GM18873 (cell line): ENCODE measurements at regions not wholly inside any gene's neighbourhood (a gene's known extent, or its start where the extent isn't known, plus 50 kb on each side); places are given as distances from the start of the nearest gene placed in this dataset.
"Not testable (repeated sequence)": the region's sequence is repeated elsewhere in the genome, so short reads cannot be mapped to it uniquely, and the experiment has no call there.

Source experiments
- ATAC-seq: cut with Tn5 transposase; IDR thresholded peaks from one replicate; pipeline ENCODE4 v1.9.1; 2021; ENCODE audit warnings: mild to moderate bottlenecking, moderate library complexity, moderate number of reproducible peaks; ENCODE audit not compliant: unreplicated experiment, low FRiP score

DNA sequence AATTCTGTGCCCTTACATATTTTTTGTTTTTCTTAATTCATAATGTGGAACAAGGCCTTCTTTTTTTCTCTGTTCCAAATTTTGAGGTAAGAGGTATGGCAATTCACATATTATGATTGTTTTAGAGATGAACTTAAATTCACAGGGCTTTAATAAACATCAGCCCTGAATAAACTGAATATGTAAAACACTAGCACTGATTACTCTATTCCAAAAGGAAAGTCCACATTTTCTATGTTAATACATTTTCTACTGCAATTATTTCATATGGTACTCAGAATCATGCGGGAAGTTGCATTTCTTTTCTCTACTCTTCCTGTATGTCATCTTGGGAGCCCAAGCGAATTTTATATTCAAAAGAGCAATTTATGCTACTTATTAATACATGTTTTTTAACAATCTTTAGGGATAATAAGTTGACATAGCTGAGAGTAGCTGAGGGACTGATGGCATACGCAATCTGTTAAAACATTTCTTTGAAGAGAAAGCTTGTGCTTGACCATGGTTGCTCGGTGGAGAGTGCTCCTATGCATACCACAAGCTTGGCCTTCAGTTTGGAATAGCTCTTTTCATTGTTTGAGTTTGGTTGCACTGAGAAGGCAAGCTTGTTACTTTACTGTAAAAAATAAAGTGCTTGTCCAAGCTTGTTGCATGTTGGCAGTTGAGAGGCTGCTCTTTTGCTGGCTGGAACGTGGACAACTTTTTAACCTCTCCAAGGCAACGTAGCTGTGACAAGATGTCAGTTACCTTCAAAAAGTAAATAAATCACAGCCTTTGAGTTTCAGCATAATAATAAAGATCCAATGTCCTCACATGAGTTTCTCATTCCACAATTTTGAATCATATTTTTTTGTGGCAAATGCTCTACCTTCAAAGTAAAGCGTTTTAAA is 196.3 kb upstream of the SPRY1 start:
- no peak for ATAC-seq

DNA sequence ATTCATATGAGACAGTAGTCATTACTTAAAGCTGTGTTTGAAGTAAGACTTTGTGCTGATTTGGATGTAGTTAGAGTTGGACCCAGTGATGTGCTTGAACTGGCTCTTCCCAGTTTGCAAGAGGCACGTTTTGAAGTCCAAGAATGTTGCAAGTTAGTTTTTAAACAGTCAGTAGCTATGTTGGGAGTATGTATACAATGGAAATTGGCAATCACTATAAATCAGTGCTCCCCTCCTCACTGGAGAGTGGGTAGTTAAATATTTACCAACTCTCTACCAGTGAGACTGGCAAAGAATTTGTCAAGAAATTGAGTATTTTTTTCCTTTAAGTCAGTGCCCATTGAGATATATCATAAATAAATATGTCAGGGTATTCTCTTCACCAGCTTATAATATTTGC is 191.9 kb upstream of the SPRY1 start:
- ATAC-seq, result no peak

DNA sequence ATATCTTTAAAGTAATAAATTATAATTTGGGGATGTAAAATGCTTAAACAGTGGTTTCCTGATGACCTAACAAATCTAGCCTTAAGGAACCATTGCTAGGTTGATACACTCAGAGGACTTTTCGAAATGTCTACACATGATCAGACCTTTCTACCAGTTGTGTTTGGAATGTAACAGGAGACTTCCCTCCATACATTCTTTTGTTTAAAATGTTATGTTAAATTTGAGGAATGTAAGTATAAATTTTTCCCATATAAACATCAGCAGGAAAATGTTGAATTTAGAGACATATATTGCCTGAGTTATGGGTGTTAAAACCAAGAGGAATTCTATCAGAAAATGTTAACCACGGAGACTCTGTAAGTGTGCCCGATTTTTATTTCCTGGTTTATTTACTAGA is 190.6 kb upstream of the SPRY1 start:
- ATAC-seq, result no peak

DNA sequence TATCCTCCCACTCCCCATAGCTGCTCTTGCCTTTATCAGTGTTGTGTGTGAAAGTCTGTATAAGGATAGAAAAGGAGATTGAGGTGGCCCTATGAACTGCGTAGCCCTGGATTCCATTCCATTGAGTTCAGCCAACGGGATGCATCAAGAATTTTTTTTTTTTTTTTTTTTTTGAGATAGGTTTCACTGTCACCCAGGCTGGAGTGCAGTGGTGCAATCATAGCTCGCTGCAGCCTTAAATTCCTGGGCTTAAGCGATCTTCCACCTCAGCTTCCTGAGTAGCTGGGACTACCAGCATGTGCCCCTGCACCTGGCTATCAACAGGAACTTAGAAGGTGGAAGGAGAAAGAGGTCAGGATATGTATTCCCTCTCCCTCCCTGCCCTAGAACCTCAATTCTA is 187.2 kb upstream of the SPRY1 start:
- no peak for ATAC-seq

DNA sequence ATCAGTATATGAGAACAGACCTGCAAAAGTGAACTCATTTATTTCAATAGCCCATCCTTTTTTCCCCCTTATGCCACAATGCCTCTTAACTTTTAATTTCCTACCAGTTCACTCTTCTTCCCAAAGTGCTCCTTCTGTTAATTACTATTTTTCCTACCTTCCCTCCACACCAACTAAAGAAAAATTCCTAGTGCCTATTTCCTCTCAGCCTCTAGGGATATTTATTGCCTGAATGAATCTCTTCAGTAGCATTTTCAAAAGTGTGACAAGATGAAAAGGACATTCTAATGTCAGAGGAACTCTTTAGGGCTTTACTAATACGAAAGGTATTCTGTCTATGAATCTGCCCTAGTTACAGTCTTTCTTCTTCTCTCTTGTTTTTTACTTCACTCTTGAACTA is 181.1 kb upstream of the SPRY1 start:
- ATAC-seq, result no peak

DNA sequence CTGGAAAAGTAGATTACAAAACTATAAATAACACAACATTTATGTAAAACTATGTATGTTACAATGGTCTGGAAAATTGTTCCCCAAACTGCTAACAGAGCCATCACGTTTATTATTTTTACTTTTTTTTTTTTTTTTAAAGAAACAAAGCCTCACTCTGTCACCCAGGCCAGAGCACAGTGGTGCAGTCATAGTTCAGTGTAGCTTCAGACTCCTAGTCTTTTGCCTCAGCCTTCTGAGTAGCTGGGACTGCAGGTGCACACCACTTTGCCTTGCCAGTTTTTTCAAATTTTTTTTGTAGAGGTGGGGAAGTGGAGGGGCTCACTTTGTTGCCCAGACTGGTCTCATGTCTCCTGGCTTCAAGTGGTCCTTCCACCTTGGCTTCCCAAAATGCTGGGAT is 180.1 kb upstream of the SPRY1 start:
- no peak for ATAC-seq

DNA sequence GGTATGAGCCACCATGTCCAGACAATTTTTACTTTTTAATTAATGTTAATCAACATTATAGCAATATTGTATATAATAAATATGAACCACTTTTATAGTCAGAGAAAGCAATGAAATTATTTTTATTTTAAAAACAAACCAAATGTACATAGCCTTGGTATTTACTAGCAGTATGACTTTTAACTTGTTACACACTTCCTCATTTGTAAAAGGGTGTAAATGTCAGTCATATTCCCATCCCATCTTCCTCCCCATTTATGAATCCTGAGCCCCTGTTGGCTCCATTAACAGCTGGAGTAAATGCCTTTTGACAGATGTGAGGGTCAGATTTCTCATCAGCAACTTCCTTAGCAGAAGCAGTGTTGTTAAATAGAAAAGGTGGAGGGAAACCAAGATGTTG is 179.6 kb upstream of the SPRY1 start:
- ATAC-seq, result no peak

DNA sequence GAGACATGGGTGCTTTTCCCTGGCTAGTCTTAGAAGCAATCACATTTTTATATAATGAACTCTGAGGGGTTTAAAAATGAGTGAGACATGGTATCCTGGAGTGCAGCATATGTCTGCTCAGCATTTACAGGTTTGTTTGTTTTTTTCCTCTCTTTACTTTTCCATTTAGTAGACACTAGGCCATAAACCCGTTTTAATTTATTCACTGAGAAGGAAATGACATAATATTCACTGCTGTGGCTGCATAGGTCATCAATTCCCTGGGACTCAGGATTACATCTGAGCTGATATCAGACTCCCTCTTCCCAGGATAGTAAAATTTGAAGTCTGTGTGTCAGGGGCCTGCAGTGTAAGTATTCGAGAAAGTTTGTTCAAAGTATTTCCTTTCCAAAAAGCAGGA is 178.9 kb upstream of the SPRY1 start:
- no peak for ATAC-seq

DNA sequence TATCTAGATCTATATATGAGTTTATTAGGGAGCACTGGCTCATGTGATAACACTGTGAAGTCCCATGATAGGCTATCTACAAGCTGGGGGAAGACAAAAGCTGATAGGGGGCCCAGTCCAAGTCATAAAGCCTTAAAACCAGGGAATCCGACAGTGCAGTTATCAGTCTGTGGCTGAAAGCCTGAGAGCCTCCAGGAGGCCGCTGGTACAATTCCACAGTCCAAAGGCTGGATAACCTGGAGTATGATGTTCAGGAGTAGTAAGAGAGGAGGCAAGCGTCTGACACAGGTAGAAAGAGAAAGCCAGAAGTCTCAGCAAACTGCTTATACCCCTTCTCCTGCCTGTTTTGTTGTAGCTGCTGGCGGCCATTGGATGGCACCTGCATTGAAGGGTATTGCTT is 177.6 kb upstream of the SPRY1 start:
- ATAC-seq, result no peak

DNA sequence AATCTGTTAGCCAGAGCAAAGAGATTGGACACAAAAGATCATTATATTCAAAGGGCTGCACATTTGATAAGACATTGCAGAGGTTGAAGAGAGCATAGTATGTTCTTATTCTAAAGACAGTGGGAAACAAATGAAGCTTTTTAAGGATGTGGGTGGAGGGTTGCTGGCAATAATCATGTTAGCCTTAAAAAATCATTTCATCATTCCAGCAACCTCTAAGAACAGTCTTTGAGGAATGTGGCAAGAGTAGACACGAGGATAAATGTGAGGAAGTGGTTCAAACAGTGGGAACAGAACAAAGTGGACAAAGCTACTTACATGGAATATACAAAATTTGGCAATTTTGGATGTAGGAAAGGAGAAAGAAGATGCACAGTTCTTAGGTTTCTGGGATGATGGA is 167.3 kb upstream of the SPRY1 start:
- no peak for ATAC-seq

DNA sequence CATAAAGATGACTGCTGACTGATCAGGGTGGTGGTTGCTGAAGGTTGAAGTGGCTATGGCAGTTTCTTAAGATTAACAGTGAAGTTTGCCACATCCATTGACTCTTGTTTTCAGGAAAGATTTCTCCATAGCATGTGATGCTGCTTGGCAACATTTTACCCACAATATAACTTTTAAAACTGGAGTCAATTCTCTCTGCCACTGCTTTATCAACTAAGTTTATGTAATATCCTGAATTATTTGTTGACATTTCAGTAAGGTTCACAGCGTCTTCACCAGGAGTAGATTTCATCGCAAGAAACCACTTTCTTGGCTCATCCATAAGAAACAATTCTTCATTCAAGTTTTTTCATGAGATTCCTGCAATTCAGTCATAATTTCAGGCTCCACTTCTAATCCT is 166.5 kb upstream of the SPRY1 start:
- ATAC-seq, result no peak

DNA sequence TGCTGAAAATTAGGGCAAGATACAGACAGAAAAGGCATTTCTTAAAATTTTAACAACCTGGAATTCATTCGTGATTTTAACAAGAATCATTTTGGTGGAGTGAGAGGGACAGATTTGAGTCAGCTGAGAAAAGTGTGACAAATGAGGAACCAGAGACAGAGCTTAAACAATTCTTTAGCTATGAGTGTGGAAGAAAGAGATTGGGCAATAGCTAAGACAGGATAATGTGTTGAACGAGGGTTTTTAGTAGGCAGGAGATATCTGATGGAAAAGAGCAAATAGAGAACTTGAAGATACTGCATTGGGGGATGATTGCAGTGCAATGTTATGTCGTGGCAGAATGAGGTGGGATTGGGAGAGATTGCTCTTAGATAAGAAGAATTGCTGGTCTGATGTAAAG is 164.2 kb upstream of the SPRY1 start:
- no peak for ATAC-seq

DNA sequence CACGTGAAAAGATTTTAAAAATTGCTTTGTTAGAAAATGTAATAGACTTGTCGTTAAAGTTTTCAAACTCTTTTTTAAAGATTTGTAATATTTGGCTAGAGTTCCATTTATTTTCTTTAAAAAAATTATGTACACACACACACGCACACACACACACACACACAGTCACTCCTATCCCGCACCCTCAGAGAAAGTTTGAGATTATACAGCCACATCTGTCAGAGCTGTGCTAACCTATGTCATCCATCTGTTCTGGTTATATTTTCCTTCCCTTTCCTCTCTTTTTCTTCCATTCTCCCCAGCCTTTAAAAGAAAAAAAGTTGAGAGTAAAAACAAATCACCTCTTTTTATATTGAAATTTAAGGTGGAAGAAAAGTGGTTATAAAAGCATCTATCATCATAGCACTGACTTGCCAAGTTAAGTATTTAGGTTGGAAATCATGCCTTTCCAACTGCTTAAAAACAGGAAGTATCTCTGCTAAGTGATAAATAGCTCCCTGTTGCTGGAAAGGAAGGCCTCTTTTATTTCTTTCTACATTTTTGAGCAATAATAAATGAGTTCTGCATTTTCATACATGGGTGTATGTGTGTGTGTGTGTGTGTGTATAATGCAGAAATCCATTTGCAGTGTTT is 163.3 kb upstream of the SPRY1 start:
- no peak for ATAC-seq

DNA sequence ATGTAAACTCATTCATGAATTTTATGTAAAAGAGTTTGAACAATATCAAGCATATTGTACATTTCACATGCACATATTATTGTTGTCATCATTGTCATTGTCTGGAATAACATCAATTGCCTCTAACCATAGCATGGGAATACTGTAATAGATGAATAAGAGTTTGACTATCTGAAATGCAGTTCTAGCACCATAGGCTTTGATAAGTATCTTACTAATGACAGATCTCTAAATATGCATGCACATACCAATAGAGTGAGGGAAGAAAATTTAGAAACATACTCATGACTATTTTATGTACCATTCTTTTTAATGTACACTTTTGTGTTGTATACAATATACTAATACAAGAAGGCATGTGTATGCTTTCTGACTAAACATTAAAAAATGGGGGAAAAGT is 161.6 kb upstream of the SPRY1 start:
- ATAC-seq, result no peak

DNA sequence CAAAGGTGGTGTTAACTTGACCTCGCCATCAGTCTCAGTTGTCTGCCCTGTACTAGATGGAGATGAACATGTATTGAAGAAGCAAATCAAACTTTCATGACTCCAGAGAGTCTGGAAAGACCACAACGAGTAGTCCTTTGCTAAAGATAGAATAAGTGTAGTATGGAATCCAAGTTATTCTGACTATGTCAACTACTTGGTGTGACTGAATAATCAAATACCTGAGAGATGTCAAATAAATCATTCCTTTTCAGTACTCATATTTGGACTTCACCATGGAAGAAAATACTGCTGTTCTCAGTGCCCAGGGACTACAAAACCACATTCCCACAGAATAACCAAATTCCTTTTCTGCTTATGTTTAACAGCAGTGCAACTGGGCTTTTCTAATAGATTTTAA is 161.2 kb upstream of the SPRY1 start:
- no peak for ATAC-seq

DNA sequence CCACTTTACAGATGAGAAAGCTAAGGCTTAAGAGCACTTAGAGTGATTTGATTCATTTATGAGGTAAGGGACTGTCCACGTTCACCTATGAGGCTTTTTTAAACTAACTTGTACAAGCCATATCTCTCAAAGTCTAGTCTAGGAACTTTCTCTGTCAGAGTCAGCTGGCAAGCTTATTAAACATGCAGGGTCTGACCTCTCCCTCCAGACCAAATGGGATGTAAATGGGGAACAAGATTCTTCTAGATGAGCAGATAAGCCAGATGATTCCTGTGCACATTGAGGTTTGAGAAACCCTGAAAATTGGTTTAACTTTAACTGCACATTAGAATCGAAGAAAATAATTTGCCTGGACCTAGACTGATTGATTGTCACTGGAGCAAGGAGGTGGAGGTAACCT is 160.0 kb upstream of the SPRY1 start:
- no peak for ATAC-seq

DNA sequence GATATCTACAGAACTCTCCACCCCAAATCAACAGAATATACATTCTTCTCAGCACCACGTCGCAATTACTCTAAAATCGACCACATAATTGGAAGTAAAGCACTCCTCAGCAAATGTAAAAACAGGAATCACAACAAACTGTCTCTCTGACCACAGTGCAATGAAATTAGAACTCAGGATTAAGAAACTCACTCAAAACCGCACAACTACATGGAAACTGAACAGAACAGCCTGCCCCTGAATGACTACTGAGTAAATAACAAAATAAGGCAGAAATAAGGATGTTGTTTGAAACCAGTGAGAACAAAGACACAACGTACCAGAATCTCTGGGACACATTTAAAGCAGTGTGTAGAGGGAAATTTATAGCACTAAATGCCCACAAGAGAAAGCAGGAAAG is 156.3 kb upstream of the SPRY1 start:
- not testable (repeated sequence) for ATAC-seq

DNA sequence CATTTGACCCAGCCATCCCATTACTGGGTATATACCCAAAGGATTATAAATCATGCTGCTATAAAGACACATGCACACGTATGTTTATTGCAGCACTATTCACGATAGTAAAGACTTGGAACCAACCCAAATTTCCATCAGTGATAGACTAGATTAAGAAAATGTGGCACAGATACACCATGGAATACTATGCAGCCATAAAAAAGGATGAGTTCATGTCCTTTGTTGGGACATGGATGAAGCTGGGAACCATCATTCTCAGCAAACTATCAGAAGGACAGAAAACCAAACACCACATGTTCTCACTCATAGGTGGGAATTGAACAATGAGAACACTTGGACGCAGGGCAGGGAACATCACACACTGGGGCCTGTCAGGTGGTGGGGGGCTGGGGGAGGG is 153.4 kb upstream of the SPRY1 start:
- ATAC-seq, result not testable (repeated sequence)

DNA sequence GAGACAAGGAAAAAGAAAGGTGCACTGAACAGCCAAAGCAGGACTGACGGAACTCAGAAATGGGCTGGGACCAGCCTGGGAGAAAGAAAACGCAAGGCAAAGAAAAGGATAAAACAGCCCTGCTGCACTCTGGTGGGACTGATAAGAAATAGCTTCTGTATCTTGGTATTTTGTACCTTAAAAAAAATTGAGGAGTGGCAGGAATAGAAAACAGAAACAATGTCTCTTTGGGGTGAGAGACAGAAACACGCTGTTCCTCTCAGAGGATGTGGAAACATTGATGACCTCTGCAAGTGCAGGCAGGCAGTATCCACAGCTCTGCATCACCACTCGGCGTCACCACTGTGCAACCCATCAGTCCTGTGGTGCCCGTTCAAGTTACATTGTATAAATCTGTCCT is 152.5 kb upstream of the SPRY1 start:
- no peak for ATAC-seq

DNA sequence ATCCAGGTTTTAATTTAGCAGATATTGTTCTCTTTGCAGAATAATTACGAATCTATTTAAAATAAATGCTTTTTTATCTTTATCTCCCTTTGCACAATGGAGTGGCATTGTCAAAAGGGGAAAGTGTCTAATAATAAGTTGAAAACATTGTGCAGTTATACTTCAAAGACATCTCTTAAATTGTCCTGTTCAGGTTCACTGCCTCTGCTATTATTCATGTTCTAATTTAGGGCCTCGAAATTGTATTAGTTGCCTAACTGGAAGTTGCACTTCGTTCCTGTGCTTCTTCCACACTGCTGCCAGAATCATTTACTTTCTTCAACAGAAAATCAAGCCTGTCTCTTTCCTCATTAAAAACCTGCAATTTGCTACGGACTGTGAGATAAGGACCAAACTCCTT is 150.5 kb upstream of the SPRY1 start:
- ATAC-seq, result no peak

DNA sequence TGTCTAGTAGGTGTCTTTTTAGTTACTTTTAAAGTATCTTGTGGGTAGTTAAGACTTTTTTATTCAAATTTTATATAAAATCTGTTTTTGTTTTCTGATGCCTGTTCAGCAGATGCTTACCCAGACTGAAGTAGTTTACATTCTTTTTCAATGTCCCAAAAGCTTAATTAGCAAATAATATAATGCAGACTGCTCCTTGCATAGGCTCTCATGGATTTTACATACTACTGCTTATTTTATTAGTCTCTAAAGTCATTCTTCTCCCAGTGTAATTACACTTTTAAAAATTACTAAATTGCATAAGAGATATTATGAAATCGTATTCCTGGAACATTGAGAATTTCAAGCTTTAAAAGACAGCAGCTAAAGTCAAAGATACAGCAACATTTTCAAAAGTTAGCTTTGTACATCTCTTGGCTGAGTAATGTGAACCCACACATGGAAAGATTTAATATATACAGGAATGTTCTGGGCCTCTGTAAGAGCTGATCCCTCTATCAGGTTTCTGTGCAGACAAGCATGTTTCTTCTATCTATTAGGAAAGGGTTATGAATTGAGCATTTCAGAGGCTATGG is 148.4 kb upstream of the SPRY1 start:
- no peak for ATAC-seq

DNA sequence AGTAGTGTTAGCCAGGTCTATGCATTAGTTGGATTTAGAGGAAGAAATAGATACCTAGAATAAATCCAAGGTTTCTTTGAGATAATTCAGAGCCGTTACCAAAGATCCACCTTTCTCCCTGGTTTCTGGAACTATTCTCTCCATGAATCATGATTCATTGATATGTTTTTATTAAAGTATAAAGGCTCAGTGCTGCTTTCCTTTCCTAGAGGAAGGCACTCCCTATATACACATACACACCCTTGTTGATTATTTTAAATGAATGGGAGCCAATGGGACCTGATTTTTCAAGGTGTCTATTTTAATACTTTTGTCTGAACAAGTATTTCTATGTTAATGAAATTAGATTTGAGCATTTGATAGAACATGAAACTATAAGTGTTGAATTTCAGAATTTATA is 146.8 kb upstream of the SPRY1 start:
- ATAC-seq, result no peak
